Gastrocnemius medialis (tissue), 4 donors: ENCODE measurements at regions not wholly inside any gene's neighbourhood (a gene's known extent, or its start where the extent isn't known, plus 50 kb on each side); places are given as distances from the start of the nearest gene placed in this dataset.
"Not testable (repeated sequence)": the region's sequence is repeated elsewhere in the genome, so short reads cannot be mapped to it uniquely, and the experiment has no call there.

ENCODE experiments used
- ATAC-seq, 2 donors: fragments of 150-250 bp; one replicate each; pipeline ENCODE4 v1.9.1; 2016
- DNase-seq, 2 donors: peaks; one replicate each; pipeline ENCODE4 v3.0.0-alpha.2; 2019
- H3K27ac ChIP-seq, 4 donors: fragments of 200-600 bp; sonication (generic); 1 replicate in 1 of 4; 2 replicates in 3 of 4; pipeline ENCODE4 v1.5.1; 2016 to 2018; ENCODE audit warnings: mild to moderate bottlenecking in 2 of 4, moderate library complexity in 1 of 4
- H3K27me3 ChIP-seq, 3 donors: fragments of 200-600 bp; sonication (generic) in 2 of 3; 1 replicate in 1 of 3; 2 replicates in 2 of 3; pipeline versions ENCODE4 v1.5.1 to v1.6.0; 2016 to 2019; ENCODE audit warnings: mild to moderate bottlenecking in 1 of 3, moderate library complexity in 1 of 3
- H3K36me3 ChIP-seq, 2 donors: fragments of 200-600 bp; sonication (generic) in 1 of 2; one replicate each; pipeline ENCODE4 v1.5.1; 2017 to 2018
- H3K4me1 ChIP-seq, 2 donors: fragments of 200-600 bp; sonication (generic) in 1 of 2; one replicate each; pipeline ENCODE4 v1.5.1; 2016 to 2017; ENCODE audit warnings: mild to moderate bottlenecking in 2 of 2
- H3K4me3 ChIP-seq, 4 donors: fragments of 200-600 bp; sonication (generic) in 3 of 4; 1 replicate in 1 of 4; 2 replicates in 3 of 4; pipeline ENCODE4 v1.5.1; 2016 to 2019; ENCODE audit warnings: mild to moderate bottlenecking in 2 of 4
- H3K9me3 ChIP-seq, 3 donors: fragments of 200-600 bp; sonication (generic) in 2 of 3; 1 replicate in 1 of 3; 2 replicates in 2 of 3; pipeline ENCODE4 v1.5.1; 2016 to 2019
- POLR2A ChIP-seq, 2 donors: fragments of 450-650 bp; IDR thresholded peaks; one replicate each; pipeline ENCODE4 v1.6.1; 2017; ENCODE audit warnings: antibody characterized with exemption in 2 of 2, mild to moderate bottlenecking in 2 of 2, moderate library complexity in 2 of 2
- in situ Hi-C, 4 donors: fragments of 200-750 bp; cut with MboI; loops; one replicate each; pipeline versions ENCODE4 v1.15.0 to v1.8.0; 2017; ENCODE audit warnings: low sequenced_read_pairs in 4 of 4
- intact Hi-C: fragments of 100-400 bp; cut with DNase I; formaldehyde crosslinking; loops from one replicate; pipeline ENCODE4 v1.15.1; 2023; ENCODE audit warnings: low total_unique reads
- TF ChIP-seq, protein P1 (sequence below), 5 experiments: fragments of 450-650 bp in 3 of 5; fragments of 200-600 bp in 2 of 5; sonication (generic) in 2 of 5; IDR thresholded peaks in 4 of 5; conservative IDR thresholded peaks in 1 of 5; 1 replicate in 4 of 5; 2 replicates in 1 of 5; pipeline ENCODE4 v1.5.1; 2016 to 2019; ENCODE audit warnings: antibody characterized with exemption in 5 of 5, mild to moderate bottlenecking in 3 of 5, moderate library complexity in 3 of 5

DNA sequence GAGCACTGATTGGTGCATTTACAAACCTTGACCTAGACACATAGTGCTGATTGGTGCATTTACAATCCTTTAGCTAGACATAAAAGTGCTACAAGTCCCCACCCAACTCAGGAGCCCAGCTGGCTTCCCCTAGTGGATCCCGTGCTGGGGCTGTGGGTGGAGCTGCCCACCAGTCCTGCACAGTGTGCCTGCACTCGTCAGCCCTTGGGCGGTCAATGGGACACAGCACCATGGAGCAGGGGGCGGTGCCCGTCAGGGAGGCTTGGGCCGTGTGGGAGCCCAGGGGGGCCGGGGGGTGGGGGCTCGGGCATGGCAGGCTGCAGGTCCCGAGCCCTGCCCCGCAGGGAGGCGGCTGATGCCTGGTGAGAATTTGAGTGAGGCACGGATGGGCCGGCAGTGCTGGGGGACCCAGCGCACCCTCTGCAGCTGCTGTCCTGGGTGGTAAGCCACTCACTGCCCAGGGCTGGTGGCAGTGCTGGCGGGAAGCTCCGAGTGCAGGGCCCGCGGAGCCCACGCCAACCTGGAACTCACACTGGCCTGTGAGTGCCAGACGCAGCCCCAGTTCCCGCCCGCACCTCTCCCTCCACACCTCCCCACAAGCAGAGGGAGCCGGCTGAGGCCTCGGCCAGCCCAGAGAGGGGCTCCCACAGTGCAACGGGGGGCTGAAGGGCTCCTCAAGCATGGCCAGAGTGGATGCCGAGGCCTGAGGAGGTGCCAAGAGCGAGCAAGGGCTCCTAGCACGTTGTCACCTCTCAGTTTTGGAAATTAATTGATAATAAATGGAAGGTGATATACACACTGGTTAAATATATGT is 207.7 kb downstream of the RAP2B start:
- TF ChIP-seq POLR2A (IDR thresholded peaks at IDR 0.05), result no peak
- TF ChIP-seq, protein P1, sequence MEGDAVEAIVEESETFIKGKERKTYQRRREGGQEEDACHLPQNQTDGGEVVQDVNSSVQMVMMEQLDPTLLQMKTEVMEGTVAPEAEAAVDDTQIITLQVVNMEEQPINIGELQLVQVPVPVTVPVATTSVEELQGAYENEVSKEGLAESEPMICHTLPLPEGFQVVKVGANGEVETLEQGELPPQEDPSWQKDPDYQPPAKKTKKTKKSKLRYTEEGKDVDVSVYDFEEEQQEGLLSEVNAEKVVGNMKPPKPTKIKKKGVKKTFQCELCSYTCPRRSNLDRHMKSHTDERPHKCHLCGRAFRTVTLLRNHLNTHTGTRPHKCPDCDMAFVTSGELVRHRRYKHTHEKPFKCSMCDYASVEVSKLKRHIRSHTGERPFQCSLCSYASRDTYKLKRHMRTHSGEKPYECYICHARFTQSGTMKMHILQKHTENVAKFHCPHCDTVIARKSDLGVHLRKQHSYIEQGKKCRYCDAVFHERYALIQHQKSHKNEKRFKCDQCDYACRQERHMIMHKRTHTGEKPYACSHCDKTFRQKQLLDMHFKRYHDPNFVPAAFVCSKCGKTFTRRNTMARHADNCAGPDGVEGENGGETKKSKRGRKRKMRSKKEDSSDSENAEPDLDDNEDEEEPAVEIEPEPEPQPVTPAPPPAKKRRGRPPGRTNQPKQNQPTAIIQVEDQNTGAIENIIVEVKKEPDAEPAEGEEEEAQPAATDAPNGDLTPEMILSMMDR (IDR thresholded peaks at IDR 0.05 in 4 of 5, conservative IDR thresholded peaks at IDR 0.05 in 1 of 5), result no peak
- Histone ChIP-seq H3K27me3 (no peaks in the 10 kb centered on the region), H3K27ac (no peak overlapping the region), H3K9me3 (no peaks in the 10 kb centered on the region), H3K36me3 (no peaks in the 10 kb centered on the region), H3K4me3 (no peak overlapping the region), H3K4me1 (no peaks in the 10 kb centered on the region)
- intact Hi-C loops, result no loop called here
- DNase-seq (no peak), ATAC-seq (no peak)
- in situ Hi-C loops, result no loop called here

- in situ Hi-C loops (no loop called here), intact Hi-C loops (no loop called here)
- Histone ChIP-seq H3K27me3 (no peaks in the 10 kb centered on the region), H3K4me3 (no peak overlapping the region), H3K4me1 (no peaks in the 10 kb centered on the region), H3K27ac (no peak overlapping the region), H3K36me3 (no peaks in the 10 kb centered on the region), H3K9me3 (no peaks in the 10 kb centered on the region)
- TF ChIP-seq, protein P1 (IDR thresholded peaks at IDR 0.05 in 4 of 5, conservative IDR thresholded peaks at IDR 0.05 in 1 of 5), result no peak
- TF ChIP-seq POLR2A (IDR thresholded peaks at IDR 0.05), result no peak
- DNase-seq (no peak), ATAC-seq (no peak)
These were observed 208.7 kb downstream of the RAP2B start for GRCh38 chr3:153370680-153371079.

DNA sequence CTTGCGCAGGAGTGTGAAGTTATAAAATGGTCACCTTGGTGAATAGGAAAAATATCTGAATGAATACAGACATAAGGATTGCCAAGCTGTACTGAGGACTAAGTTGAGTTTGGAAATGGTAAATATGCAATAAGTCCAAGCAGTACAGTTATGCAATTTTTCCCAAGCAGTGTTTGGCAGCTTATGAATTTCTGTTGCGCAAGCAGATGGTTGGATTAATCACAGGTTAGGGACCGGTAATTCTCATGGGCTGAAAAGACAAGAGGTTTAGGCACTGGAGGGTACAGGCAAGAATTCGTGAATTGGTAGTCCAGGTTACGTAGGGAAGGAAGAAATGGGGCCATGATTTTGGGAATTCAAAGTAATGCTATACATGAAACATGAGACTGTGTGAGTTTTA is 210.3 kb downstream of the RAP2B start:
- Histone ChIP-seq H3K9me3 (no peaks in the 10 kb centered on the region), H3K4me3 (no peak overlapping the region), H3K27me3 (no peaks in the 10 kb centered on the region), H3K4me1 (no peaks in the 10 kb centered on the region), H3K36me3 (no peaks in the 10 kb centered on the region), H3K27ac (no peak overlapping the region)
- intact Hi-C loops, result no loop called here
- TF ChIP-seq POLR2A (IDR thresholded peaks at IDR 0.05), result no peak
- TF ChIP-seq, protein P1 (IDR thresholded peaks at IDR 0.05 in 4 of 5, conservative IDR thresholded peaks at IDR 0.05 in 1 of 5), result no peak
- DNase-seq, result peak in 1 of 2 donors; percentile 20
- ATAC-seq, result no peak
- in situ Hi-C loops, result no loop called here

DNA sequence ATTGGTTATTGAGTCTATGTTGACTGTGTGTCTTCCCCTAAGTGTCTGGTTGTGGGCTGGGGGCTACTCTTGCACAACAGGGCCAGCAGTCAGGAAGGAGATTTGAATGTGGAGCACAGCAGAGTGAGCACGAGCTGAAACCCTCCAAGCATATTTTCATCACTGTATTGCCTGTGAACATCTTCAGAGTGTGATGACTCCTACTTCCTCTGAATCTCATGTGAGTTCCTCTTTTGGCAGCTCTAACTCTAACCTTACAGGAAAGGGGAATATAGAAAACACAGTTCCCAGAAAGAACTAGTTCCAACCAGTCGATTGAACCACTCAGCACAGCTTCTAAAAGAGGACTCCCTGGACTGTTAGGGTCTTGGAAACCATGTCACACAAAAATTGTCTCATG is 211.6 kb downstream of the RAP2B start:
- in situ Hi-C loops (no loop called here), intact Hi-C loops (no loop called here)
- H3K9me3 ChIP-seq, result no peaks in the 10 kb centered on the region
- DNase-seq (peak; percentile 8 to 16), ATAC-seq (peak in 1 of 2 donors; percentile 46)
- TF ChIP-seq, protein P1 (IDR thresholded peaks at IDR 0.05 in 4 of 5, conservative IDR thresholded peaks at IDR 0.05 in 1 of 5), result no peak
- TF ChIP-seq POLR2A (IDR thresholded peaks at IDR 0.05), result no peak
- no peaks in the 10 kb centered on the region for H3K4me1 ChIP-seq
- H3K4me3 ChIP-seq, result no peak overlapping the region
- H3K27ac ChIP-seq, result no peak overlapping the region
- no peaks in the 10 kb centered on the region for H3K36me3 ChIP-seq
- H3K27me3 ChIP-seq, result no peaks in the 10 kb centered on the region

- H3K9me3 ChIP-seq, H3K36me3 ChIP-seq, DNase-seq, H3K4me1 ChIP-seq, in situ Hi-C loops, ATAC-seq, intact Hi-C loops, H3K4me3 ChIP-seq, H3K27ac ChIP-seq, H3K27me3 ChIP-seq: not testable (repeated sequence)
These were observed 216.3 kb downstream of the RAP2B start for GRCh38 chr3:153378366-153378765.
